Mesenchymal stem cell (in vitro differentiated cells and primary cell): ENCODE measurements at regions not wholly inside any gene's neighbourhood (a gene's known extent, or its start where the extent isn't known, plus 50 kb on each side); places are given as distances from the start of the nearest gene placed in this dataset.
"Not testable (repeated sequence)": the region's sequence is repeated elsewhere in the genome, so short reads cannot be mapped to it uniquely, and the experiment has no call there.

Experiments used
- DNase-seq: peaks from one replicate; pipeline ENCODE4 v3.0.0-alpha.2; 2013
- H2AFZ ChIP-seq: one replicate; pipeline ENCODE4 v1.6.1; 2013; ENCODE audit warnings: low read depth, mild to moderate bottlenecking, control low read depth, inconsistent platforms, low read length, moderate library complexity
- H2AK5ac ChIP-seq: 2 replicates; pipeline ENCODE4 v1.6.1; 2013; ENCODE audit warnings: low read length, moderate library complexity, mild to moderate bottlenecking, inconsistent platforms; ENCODE audit not compliant: severe bottlenecking
- H2BK120ac ChIP-seq: one replicate; pipeline ENCODE4 v1.6.1; 2013; ENCODE audit warnings: low read depth, mild to moderate bottlenecking, inconsistent platforms, low read length, moderate library complexity
- H2BK12ac ChIP-seq, 2 experiments: one replicate each; pipeline ENCODE4 v1.6.1; 2013; ENCODE audit warnings: inconsistent platforms in 2 of 2, low read length in 2 of 2, mild to moderate bottlenecking in 2 of 2, moderate library complexity in 2 of 2, control low read depth in 1 of 2
- H2BK15ac ChIP-seq: one replicate; pipeline ENCODE4 v1.6.1; 2013; ENCODE audit warnings: mild to moderate bottlenecking, low read depth, inconsistent platforms; ENCODE audit not compliant: poor library complexity, severe bottlenecking
- H2BK5ac ChIP-seq: 2 replicates; pipeline ENCODE4 v1.6.1; 2013; ENCODE audit warnings: low read depth, mild to moderate bottlenecking, low read length, control low read depth, inconsistent platforms; ENCODE audit not compliant: poor library complexity, severe bottlenecking
- H3K14ac ChIP-seq, 2 experiments: one replicate each; pipeline ENCODE4 v1.6.1; 2013; ENCODE audit warnings: inconsistent platforms in 2 of 2, low read length in 2 of 2, control low read depth in 1 of 2, mild to moderate bottlenecking in 1 of 2, moderate library complexity in 1 of 2
- H3K18ac ChIP-seq, 2 experiments: one replicate each; pipeline ENCODE4 v1.6.1; 2013; ENCODE audit warnings: inconsistent platforms in 2 of 2, low read length in 2 of 2, control low read depth in 1 of 2, low read depth in 1 of 2, mild to moderate bottlenecking in 1 of 2
- H3K23ac ChIP-seq, 2 experiments: one replicate each; pipeline ENCODE4 v1.6.1; 2013; ENCODE audit warnings: inconsistent platforms in 2 of 2, low read length in 2 of 2, mild to moderate bottlenecking in 2 of 2, moderate library complexity in 2 of 2, control low read depth in 1 of 2
- H3K27ac ChIP-seq: 2 replicates; pipeline ENCODE4 v1.5.1; 2013; ENCODE audit warnings: mild to moderate bottlenecking, moderate library complexity, low read length, control low read depth, inconsistent platforms; ENCODE audit not compliant: poor library complexity, severe bottlenecking
- H3K27me3 ChIP-seq, 2 experiments: 2 replicates each; pipeline versions ENCODE4 v1.6.1 to v1.7.0; 2013; ENCODE audit warnings: low read length in 2 of 2, mild to moderate bottlenecking in 2 of 2, moderate library complexity in 2 of 2, control low read depth in 1 of 2, inconsistent platforms in 1 of 2; ENCODE audit not compliant: control insufficient read depth in 1 of 2, insufficient read depth in 1 of 2
- H3K36me3 ChIP-seq, 2 experiments: 2 replicates each; pipeline versions ENCODE4 v1.6.1 to v1.7.0; 2013; ENCODE audit warnings: low read length in 2 of 2, control low read depth in 1 of 2, inconsistent platforms in 1 of 2, low read depth in 1 of 2, mild to moderate bottlenecking in 1 of 2; ENCODE audit not compliant: insufficient read depth in 2 of 2, control insufficient read depth in 1 of 2
- H3K4ac ChIP-seq, 2 experiments: one replicate each; pipeline ENCODE4 v1.6.1; 2013; ENCODE audit warnings: inconsistent platforms in 2 of 2, low read length in 2 of 2, mild to moderate bottlenecking in 2 of 2, moderate library complexity in 2 of 2, control low read depth in 1 of 2, low read depth in 1 of 2
- H3K4me1 ChIP-seq: 2 replicates; pipeline ENCODE4 v1.6.1; 2013; ENCODE audit warnings: low read depth, low read length, control low read depth; ENCODE audit not compliant: control insufficient read depth, insufficient read depth
- H3K4me2 ChIP-seq: 2 replicates; pipeline ENCODE4 v1.6.1; 2013; ENCODE audit warnings: low read length, mild to moderate bottlenecking, inconsistent platforms; ENCODE audit not compliant: poor library complexity, severe bottlenecking
- H3K4me3 ChIP-seq, 2 experiments: 2 replicates each; pipeline versions ENCODE4 v1.5.1 to v1.7.0; 2013; ENCODE audit warnings: low read length in 2 of 2, mild to moderate bottlenecking in 2 of 2, control low read depth in 1 of 2, low read depth in 1 of 2; ENCODE audit not compliant: insufficient read depth in 1 of 2
- H3K79me1 ChIP-seq: replicated peaks from 2 replicates; pipeline ENCODE4 v1.6.1; 2013; ENCODE audit warnings: mild to moderate bottlenecking, control low read depth, low read length, inconsistent platforms; ENCODE audit not compliant: poor library complexity, severe bottlenecking
- H3K9ac ChIP-seq: 2 replicates; pipeline ENCODE4 v1.7.0; 2013; ENCODE audit warnings: mild to moderate bottlenecking, low read length, moderate library complexity
- H3K9me3 ChIP-seq: 2 replicates; pipeline ENCODE4 v1.7.0; 2013; ENCODE audit warnings: mild to moderate bottlenecking, low read length; ENCODE audit not compliant: control insufficient read depth
- H4K8ac ChIP-seq: one replicate; pipeline ENCODE4 v1.6.1; 2013; ENCODE audit warnings: inconsistent platforms, mild to moderate bottlenecking, low read length, moderate library complexity
- H4K91ac ChIP-seq: one replicate; pipeline ENCODE4 v1.6.1; 2013; ENCODE audit warnings: mild to moderate bottlenecking, low read length, inconsistent platforms
- WGBS: methylation state at CpG from one replicate; pipeline ENCODE4 v1.1.7; 2013; ENCODE audit warnings: mixed read lengths; 5-methylcytosine and 5-hydroxymethylcytosine counted together

DNA sequence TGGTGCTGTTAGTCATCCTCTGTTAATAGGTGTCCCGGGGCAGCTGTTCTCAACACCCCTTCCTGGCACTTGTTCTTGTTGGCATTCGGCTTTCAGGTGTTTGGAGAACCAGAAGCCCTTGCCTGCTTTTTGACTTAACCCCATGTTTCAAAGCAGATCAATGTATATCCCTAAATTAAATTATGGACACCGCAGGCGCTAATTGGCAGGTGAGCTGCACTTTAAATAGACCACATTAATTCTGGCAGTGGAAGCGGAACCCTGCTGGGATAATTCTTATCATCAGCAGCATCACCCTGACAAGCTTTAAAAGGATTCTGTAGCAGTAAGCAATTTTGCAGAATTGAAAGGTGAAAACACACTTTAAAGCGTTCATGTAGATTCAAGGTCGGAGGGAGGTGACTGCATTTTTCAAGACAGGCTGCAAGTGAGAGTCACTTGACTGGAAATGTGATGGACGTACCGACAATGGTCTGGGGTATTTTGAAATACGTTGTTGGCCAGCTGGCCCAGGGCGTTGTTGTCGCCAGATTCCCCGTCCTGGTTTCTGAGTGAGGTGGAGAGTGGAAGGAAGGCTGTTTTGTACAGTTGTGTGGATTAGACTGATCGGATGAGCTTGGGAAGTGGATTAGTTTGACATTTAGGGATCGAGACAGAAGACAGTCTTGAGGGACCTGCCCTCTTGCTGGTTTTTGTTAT is 55.1 kb downstream of the NPIPB11 start:
- not testable (repeated sequence) for H2BK15ac ChIP-seq, H2BK5ac ChIP-seq, H2AK5ac ChIP-seq, H3K18ac ChIP-seq, H3K36me3 ChIP-seq, H3K27me3 ChIP-seq, H3K14ac ChIP-seq, H2AFZ ChIP-seq, H3K9me3 ChIP-seq, H3K9ac ChIP-seq, H3K4ac ChIP-seq, H3K4me1 ChIP-seq, H3K4me2 ChIP-seq, H2BK120ac ChIP-seq, H4K8ac ChIP-seq, H4K91ac ChIP-seq, H2BK12ac ChIP-seq, H3K4me3 ChIP-seq, H3K23ac ChIP-seq, H3K79me1 ChIP-seq, DNase-seq
- WGBS, result 91% methylated on average over 8 of the region's 15 CpGs
- peak overlapping the region; percentile 57 for H3K27ac ChIP-seq

GRCh38 chr16:29349966-29350365 is 56.5 kb downstream of the NPIPB11 start:
- not testable (repeated sequence) for H3K23ac ChIP-seq, H4K8ac ChIP-seq, H2BK15ac ChIP-seq

DNA sequence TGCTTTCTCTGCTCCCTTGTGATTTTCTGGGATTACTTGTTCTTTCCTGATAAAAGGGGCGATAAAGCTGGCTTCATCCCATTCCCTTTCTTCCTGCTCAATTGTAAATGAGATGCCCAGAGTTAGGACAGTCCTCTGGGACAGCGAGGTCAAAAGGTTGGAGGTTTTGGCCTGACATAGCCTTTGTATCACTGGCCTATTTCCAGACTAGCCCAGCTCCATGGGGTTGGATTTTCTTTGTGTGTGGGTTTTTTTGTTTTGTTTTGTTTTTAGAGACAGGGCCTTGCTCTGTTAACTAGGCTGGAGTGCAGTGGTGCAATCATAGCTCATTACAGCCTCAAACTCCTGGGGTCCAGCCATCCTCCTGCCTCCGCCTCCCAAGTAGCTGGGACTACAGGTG is 57.8 kb downstream of the NPIPB11 start:
- H2AK5ac ChIP-seq, H2BK15ac ChIP-seq, H3K27ac ChIP-seq, DNase-seq, H4K8ac ChIP-seq, H3K4me1 ChIP-seq, H3K27me3 ChIP-seq, H3K23ac ChIP-seq, H4K91ac ChIP-seq, H2BK12ac ChIP-seq, H3K9me3 ChIP-seq, H3K9ac ChIP-seq, H2BK120ac ChIP-seq, H2AFZ ChIP-seq, H3K4me2 ChIP-seq, H3K79me1 ChIP-seq, H3K14ac ChIP-seq, H3K36me3 ChIP-seq, H3K18ac ChIP-seq, H3K4ac ChIP-seq, H3K4me3 ChIP-seq, H2BK5ac ChIP-seq: not testable (repeated sequence)
- WGBS, result 90% methylated on average over 2 of the region's 3 CpGs

More at GRCh38 chr16:29349966-29350365, 56.5 kb downstream of the NPIPB11 start:
- not testable (repeated sequence) for H3K79me1 ChIP-seq, H3K4me3 ChIP-seq, H3K4me1 ChIP-seq, H3K14ac ChIP-seq, H3K9ac ChIP-seq, H2BK5ac ChIP-seq, H2AFZ ChIP-seq, H3K18ac ChIP-seq, H3K9me3 ChIP-seq, H2BK120ac ChIP-seq, H3K36me3 ChIP-seq, H2AK5ac ChIP-seq, H3K27ac ChIP-seq, H4K91ac ChIP-seq, H3K4ac ChIP-seq, H2BK12ac ChIP-seq, H3K4me2 ChIP-seq, H3K27me3 ChIP-seq
- 37% methylated on average over 4 of the region's 7 CpGs for WGBS
- DNase-seq, result peak; percentile 73

DNA sequence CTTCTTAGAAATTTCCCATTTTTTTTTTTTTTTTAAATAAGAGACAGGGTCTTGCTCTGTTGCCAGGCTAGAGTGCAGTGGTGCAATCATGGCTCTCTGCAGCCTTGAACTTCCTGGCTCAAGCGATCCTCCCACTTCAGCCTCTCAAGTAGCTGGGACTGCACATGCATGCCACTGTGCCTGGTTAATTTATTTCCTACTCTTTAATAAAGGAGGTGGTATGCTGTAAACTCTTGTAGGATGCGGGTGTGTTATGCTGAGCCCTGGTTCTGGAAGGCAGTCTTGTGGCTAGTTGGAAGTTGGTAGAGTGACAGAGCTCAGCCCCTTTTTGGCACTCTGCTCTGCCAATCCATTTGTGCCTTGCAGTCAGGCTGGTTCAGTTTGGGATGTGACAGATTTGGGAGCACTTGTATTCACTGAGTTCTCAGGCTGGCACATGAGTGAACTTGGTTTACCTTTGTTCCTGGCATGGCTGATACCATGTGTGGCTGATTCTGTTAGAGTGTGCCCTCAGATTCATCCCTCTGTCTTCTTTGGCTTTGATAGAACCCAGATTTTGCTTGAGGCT is 58.3 kb downstream of the NPIPB11 start:
- not testable (repeated sequence) for H3K23ac ChIP-seq, H3K9ac ChIP-seq, H4K8ac ChIP-seq, DNase-seq, H3K4me1 ChIP-seq, H3K36me3 ChIP-seq, H2BK5ac ChIP-seq, H3K18ac ChIP-seq, H4K91ac ChIP-seq, H3K79me1 ChIP-seq, H2BK15ac ChIP-seq, H3K4me2 ChIP-seq, H2AK5ac ChIP-seq, H3K27ac ChIP-seq, H2BK12ac ChIP-seq, H3K9me3 ChIP-seq, H2AFZ ChIP-seq, H3K14ac ChIP-seq, H3K4me3 ChIP-seq, H3K27me3 ChIP-seq, H3K4ac ChIP-seq, H2BK120ac ChIP-seq
- WGBS, result 70% methylated on average over 1 of the region's 2 CpGs
